Stimulated activated CD8-positive, alpha-beta memory T cell treated with anti-CD3 and anti-CD28 coated beads, Interleukin-15, amount 100 ng/mL, for 48 hours (primary cell): ENCODE measurements at regions not wholly inside any gene's neighbourhood (a gene's known extent, or its start where the extent isn't known, plus 50 kb on each side); places are given as distances from the start of the nearest gene placed in this dataset.

Source experiments
- DNase-seq, 2 donors: peaks; one replicate each; pipeline ENCODE4 v3.0.0-alpha.2; 2020; ENCODE audit warnings: low read depth in 2 of 2

DNA sequence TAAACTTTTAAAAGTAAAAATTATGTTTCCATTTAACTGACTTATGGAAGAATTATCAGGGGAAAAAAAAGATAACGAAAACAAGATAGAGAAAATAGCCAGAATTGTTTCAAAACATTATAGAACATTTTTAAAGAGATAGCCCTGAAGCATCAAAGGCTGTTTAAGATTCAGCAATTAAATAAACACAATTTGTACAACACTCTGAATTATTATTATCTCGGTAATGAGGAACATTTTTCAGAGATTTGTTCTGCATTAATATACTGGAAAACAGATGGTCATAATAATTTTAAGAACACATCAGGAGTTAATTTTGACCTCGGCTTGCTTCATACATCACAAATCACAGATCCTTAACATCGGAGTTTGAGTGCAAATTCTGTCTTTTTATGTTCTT is 643.8 kb downstream of the SORCS1 start:
- DNase-seq: no peak

DNA sequence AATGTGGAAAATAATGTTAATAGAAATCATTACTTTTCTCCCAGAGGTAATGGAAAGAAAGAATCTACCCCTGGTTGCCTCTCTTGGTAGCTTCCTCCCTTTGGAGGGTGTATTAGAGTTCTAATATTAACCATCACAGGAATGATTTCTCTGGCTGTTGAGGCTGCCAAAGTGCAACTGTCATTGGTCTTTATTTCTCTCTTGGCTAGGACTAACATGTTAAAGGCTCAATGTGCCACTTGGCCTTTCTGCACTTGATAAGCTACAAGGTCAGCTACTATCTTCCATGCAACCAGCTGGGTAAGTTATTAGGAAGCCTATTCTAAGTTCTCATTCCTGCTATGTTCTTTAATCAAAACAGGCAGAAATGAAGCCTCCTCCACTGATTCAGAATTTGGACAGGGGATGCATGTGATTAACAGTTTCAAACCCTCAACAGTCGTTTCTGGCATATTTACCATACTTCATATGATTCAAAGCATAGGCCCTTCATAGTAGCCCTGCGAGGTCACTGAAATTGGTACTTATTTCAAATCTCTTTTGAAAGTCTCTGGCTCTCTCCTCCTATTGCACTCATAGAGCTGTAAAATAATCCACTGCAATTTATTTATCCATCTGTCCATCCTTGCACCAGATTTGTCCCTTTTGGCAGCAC is 645.0 kb downstream of the SORCS1 start:
- DNase-seq: no peak

DNA sequence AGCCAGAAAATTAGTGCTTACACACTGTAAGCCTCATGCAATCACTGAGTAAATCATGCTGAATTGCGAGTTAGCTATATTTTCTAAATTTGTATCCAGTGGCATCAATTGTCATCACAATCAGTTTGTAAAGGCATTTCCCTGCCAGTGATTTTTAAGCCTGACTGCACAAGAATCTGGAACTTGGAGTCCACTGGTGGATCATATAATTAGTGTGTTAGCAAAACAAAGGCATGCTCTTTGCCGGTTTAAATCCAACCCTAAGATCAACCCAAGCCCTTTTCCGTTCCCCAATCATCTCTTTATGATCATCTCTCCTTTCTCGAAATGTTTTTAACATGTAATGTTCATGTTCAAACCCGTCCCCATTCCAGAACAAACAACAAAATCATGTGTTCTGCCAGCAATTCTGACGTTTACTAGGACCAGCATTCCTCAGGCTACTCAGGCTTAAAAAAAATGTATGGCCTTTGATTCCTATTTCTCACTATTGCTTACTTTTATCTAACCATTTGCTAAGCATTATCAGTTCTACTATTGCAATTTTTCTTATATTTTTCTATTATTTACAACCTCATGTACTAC is 649.2 kb downstream of the SORCS1 start:
- DNase-seq: no peak

DNA sequence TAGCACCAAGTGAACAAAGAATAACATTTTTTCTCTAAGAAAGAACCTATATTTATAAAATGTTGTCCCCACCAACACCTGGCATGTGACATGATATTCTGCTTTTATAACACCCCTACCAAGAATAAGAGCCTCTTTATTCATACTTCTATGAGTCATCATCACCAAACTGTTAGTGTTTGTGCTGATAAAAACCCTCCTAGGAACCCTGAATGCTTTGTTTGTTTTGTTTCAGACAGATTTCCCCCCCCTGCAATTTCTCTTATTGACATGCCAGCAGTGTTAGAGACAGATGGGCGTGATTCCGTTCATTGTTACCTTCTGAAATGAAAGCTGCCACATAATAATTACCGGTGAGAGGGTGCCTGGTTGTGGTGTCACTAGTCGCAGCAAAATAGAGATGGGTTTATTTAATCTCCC is 651.1 kb downstream of the SORCS1 start:
- no peak for DNase-seq

DNA sequence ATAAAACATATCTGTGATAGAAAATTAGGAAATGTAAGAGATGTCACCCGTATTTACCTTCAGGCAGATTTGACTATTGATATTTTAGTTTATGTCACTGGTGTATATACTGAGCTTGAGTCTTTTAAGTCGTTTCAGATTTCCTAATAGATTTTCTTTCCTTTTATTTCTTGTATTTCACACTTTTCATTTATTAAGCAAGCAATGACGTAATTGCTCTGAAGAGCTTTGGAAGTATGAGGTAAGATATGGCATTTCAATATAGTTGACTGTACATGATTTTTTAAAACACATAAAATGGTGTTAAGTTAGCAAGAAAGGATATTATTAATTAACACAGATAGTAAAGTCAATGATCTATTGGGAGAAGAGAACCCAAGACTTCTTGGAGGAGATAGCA is 652.6 kb downstream of the SORCS1 start:
- no peak for DNase-seq

DNA sequence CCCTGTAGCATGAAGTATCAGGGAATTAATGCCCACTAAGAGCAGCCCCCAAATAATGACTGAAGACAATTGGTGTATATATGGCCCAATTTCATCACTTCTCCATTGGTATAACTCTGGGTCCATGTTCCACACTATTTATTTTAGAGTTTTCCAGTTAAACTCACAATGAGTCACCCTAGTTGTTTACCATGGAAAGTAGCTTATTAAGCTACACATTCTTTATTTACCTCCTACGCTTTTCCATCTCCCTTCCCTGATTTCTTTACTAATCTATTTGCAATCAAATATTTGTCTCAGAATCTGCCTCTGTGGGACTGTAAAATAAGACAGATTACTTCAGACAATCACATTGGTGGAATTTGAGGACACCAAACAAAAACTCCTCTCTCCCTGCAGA is 655.6 kb downstream of the SORCS1 start:
- DNase-seq: no peak

DNA sequence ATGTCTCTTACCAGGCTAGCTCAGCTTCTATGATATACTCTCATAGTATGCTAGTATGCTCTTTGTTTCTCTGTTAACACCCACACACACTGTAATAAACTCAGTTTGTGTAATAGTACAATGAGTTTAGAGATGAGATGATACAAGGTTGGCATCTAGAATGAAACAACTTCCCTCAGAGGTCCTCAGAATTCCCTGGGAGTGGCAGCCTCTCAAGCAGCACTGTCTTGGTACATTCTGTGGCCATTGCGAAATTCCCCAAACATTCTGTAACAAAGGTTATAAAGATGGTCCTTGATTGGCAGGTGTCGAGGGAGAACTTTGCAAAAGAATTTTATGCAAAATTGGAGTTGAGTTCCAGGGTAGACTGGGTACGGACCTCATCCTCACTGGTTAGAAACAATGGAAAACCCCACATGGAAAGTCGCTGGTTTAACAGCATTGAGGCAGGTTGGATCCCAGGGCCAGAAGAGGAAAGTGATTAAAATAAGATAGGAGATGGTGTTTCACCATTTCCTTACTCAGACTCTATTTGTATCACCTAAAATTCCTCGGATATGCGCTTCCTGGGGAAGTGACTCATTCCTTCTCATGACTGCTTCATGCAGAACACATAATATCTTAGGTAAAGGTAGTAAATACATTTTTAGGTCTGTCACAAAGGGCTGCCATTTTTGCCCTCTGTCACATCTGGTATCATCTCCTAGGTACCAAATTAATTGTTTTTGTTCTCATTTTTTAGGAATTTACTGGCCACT is 657.8 kb downstream of the SORCS1 start:
- no peak for DNase-seq

DNA sequence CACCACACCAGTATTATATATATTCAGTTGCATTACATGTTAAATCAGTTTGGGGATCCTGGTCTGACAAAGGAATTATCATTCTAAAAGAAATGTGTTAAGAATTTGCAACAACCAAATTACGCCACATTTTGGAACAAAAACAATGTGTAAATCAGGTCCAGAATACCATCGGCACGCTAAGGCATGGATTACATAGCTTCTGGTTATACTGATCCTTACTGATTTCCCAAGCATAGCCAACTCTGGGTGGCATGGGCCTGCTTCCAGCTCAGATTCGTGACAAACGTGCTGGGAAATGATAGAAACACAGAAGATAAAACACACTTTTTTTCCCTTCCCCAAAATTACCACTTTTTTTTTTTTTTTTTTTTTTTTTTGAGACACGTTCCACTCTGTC is 660.0 kb downstream of the SORCS1 start:
- no peak for DNase-seq

DNA sequence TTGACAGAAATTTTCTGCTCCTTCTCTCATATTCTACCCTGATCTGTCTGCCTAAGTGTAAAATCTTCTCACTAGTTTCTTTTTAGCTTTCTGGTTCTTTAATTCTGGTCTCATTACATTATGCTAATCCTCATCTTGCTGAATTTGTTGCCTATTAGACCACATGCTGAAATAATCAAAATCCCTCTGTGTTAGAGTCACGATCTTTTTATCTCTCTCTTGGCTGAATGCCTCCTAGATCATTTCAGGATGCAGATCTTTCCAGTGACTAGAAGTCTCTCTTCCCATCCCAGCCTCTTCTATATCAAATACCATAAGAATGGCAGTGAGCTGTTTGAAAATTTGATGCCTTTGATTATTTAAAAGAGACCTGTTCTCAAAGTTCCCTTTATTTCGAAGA is 661.9 kb downstream of the SORCS1 start:
- DNase-seq: no peak

DNA sequence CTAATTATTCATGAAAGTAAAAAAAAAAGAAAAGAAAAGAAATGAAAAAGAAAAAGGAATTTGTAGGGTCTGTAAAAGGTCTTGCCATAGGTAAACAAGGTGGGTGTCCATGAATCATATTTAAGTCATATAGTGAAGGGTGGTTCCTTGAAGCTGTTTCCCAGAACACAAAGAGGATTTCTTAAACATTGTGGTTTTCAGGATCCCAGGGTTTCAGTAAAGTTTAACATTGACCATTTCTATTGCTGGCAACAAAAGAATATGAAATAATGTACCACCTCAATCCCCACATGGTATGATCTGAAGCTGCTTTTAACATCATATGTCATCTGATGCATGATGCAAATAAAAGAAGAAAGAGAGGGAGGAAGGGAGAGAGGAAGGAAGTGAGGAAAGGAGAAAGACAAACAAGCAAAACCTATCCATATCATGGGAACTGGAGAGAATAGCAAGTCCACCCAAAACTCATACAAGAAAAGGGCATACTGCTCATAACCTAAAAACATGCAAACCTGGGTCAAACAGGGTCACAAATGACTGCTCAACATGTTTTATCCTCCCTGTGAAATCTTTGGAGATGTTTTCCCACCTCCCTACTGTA is 663.5 kb downstream of the SORCS1 start:
- DNase-seq: no peak

DNA sequence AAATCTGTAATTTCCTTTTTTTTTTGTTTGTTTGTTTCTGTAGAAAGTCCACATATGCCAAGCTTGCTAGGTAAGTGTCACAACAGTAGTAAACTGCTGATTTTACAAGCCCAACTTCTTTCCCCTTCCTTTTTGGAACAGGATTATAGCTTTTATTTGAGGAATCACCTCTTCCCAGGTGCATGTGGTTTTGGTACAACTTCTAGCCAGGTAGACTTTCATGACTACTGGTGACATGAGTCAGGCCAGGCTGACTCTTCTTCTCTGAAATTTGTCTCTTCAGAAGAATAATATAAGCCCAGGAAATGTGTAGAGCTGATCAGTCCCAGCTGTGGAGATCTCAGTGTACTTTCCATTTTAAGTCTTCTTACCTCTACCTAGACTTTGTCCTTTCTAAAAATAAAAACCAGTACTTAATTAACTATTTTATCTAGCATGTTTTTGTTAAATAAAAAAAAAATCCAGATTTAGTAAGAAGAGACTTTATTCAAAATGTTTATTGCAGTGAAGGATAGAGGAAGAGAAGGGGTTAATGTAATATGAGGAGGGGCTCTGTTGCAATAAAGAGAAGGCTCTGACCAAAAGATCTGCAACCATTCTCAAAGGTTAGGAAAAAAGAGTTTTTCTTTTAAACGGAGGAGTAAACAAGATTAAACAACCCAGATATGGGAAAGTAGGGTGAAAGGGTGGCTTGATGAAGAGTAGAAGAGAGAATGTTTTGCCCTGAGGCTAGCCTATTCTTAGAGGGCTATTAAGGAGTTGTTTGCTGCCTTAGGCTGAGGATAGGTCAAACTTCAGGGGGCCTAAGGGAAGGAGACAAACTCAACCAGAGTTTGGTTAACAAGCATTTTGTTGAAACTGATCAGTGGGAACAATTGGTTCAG is 664.2 kb downstream of the SORCS1 start:
- no peak for DNase-seq

DNA sequence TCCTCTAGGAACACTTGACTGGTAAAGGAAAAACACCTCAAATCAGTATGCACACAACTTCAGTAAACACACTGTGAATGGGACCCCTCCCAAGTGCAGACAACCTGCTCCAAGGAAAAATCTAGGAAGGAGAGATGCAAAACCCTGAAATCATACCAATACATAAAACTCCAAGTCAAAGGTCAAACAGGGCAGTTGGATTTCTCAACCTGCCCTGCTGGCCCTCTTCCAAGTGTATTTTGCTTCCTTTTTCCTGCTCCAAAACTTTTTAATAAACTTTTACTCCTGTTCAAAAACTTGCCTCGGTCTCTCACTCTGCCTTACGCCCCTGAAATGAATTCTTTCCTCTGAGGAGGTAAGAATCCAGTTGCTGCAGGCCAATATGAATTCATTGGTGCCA is 665.1 kb downstream of the SORCS1 start:
- no peak for DNase-seq

DNA sequence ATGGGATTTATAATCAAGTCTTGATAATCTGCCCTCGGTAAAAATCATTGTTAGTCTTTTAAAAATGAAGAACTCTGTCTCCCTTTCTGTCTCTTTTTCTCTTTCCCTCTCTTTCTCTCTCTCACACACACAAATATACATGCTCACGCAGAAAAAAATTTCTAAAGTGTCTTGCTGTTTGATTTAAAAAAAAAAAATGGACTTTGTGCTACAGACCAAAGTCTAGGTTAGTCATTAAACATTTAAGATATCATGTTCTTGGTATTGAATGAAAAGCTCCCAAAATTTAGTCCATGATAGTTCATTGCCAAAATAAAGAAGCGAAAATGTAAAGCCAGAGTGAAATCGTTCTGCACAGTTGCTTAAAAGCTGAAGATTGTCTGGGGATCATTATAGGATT is 665.8 kb downstream of the SORCS1 start:
- no peak for DNase-seq

DNA sequence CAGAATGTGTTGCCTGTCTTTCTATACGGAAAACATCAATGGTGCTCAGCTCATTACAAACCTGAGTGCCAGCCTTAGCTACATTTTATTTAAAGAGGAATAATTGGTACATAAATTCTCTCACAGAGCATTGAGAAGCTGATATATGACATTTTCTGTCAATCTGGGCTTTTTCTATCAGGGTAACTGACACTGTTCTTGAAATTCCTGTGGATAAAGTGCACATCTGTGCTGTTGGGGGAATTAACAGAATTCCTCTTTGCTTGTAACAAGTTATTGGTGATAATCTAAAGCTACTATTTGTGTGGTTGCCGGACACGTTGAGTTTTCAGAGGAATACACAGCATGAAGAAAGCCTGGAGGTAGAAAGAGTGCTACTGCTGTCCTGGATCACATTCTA is 668.6 kb downstream of the SORCS1 start:
- no peak for DNase-seq

DNA sequence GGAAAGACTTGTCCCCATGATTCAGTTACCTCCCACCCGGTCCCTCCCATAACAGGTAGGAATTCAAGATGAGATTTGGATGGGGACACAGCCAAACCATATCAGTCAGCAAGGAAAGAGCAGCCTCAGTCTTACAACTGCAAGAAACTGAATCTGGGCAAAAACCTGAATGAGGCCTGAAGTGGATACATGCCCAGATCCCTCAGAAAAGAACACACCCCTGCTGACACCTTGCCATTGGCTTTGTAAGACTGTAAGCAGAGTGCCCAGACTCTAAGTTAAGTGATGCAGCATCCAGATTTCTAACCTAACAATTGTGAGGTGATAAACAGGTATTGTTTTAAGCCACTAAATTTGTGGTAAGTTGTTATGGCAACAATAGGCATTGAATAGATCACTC is 670.8 kb downstream of the SORCS1 start:
- no peak for DNase-seq

DNA sequence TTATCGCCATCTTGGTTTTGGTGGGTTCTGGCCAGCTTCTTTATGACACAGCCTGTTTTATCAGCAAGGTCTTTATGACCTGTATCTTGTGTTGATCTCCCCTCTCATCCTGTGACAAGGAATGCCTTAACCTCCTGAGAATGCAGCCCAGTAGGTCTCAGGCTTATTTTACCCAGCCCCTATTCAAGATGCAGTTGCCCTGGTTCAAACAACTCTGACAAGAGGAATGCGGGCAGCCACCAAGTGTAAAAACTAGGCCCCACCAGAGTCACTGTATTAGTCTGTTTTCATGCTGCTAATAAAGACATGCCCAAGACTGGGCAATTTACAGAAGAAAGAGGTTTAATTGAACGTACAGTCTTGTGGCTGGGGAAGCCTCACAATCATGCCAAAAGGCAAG is 671.3 kb downstream of the SORCS1 start:
- DNase-seq: no peak

DNA sequence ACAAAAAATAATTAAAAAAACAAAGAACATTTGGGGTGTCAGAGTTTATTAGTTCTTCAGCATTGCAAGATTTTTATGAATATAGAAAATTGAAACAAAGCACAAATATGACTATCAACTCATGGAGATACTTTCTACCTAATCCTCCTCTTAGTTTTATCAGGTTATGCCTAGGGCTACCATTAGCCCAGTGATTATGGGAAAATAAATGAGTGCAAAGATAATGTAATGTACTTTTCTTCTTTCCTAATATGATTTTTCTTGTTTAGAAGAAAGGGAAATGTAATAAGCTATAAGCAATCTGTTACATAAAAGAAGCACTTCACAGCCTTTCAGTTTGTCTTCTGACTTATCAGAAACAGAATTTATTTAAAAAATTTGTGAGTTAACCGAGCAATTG is 676.8 kb downstream of the SORCS1 start:
- no peak for DNase-seq

DNA sequence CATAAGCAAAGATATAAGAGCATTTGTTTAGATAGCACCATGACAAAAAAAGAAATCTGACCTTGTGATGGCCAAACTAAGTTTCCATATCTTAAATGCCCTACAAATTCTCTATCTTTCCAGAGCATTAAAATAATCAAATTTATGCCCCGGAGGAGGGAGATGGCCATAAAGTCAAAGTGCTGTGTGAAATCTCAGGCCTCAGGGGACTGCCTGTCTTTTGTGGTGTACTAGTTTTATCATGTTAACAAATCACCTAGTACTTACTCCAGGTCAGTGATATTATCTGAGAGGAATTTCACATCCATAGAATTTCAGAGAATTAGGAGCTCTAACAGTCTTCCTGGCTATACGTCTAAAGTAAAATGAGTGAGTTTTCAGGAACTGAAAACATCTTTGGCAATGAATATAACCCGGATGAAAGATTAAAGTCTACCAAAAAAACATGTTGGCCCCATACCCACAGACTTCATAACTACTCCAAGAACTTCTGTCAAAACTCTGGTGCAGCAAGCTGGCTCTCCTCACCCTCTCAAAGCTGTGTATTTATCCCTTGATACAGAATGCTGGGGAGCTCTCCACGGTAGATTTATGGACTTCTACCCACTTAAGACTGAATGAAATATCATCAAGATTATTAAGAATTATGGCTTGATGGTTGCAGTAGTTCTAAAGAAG is 682.8 kb downstream of the SORCS1 start:
- no peak for DNase-seq

DNA sequence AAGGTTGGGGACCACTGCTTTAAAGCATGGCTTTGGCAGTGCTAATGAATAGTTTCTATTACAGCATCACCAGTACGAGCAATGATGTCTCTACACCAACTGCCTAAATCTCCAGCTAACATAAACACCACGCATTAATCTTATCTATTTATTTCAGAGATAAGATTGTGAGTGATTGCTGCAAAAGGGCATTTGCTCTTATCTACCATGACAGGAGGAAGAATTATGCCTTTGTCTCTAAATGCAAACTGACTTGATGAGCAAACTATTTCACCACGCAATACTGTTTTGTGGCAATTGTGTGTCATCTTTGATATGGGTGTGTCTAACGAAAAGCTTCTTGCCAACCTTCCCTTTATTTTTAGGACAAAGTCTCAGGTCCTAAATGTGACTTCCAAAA is 684.9 kb downstream of the SORCS1 start:
- no peak for DNase-seq

DNA sequence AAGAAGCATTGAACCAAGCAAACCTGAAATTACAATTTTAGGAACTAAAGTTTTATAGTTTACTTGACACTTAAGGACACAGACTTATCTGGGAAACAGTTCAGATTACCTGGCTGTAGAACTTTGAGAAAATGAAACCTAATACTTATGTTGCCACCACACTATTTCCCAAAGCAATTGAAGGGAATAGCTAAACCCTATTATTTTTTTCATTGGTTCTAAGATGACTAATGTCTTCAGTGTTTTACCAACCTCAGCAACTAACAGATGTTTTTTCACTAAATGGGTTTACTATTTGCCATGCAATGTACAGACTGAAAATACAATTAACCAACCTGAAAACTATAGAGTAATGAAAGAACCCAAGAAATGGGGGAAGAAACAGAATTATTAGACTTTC is 689.6 kb downstream of the SORCS1 start:
- DNase-seq: no peak

DNA sequence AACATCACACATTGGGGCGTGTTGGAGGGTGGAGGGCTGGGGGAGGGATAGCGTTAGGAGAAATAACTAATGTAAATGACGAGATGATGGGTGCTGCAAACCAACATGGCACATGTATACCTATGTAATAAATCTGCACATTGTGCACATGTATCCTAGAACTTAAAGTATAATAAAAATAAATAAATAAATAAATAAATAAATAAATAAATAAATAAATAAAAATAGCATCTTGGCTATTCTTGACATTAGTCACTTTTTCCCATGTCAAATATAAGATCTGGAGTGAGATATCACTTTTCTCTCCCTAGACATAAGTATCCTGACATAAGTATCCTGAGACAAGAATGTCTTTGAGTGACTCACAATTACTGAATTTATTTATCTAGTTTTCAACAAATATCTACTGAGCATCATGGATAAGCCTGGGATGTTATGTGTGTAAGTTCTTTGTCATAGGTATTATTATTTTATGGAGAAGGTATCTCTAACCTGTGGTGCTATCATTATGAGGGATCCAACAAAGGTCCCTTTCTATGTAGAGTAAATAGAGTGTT is 691.3 kb downstream of the SORCS1 start:
- DNase-seq: no peak
